ENCODE measurements at regions not wholly inside any gene's neighbourhood (a gene's known extent, or its start where the extent isn't known, plus 50 kb on each side); places are given as distances from the start of the nearest gene placed in this dataset.

- TF ChIP-seq CTCF (IDR thresholded peaks at IDR 0.05; ENCODE audit: unreplicated experiment) = no peak
- H3K4me3 Mint-ChIP-seq = no peak overlapping the region
- no peak for DNase-seq (ENCODE audit: low spot score in 2 of 2, unreplicated experiment in 2 of 2)
- H3K36me3 Mint-ChIP-seq = peaks cover 1% of the 10 kb centered on the region
- H3K9me3 Mint-ChIP-seq = peaks cover 52% of the 10 kb centered on the region
- no peaks in the 10 kb centered on the region for H3K27me3 Mint-ChIP-seq (ENCODE audit: low read depth)
- no peaks in the 10 kb centered on the region for H3K4me1 Mint-ChIP-seq
- H3K27ac Mint-ChIP-seq = no peak overlapping the region
Measured at GRCh38 chrX:43604753-43605152, 51.3 kb upstream of the MAOA start.

GRCh38 chrX:43605351-43605750 lies 50.7 kb upstream of the MAOA start:
- no peak for TF ChIP-seq CTCF (IDR thresholded peaks at IDR 0.05; ENCODE audit: unreplicated experiment)
- Mint-ChIP-seq H3K27ac (no peak overlapping the region), H3K27me3 (ENCODE audit: low read depth) (no peaks in the 10 kb centered on the region), H3K4me1 (no peaks in the 10 kb centered on the region), H3K4me3 (no peak overlapping the region), H3K9me3 (peaks cover 58% of the 10 kb centered on the region), H3K36me3 (peaks cover 1% of the 10 kb centered on the region)
- no peak for DNase-seq (ENCODE audit: low spot score in 2 of 2, unreplicated experiment in 2 of 2)
